Activated CD8-positive, alpha-beta T cell treated with anti-CD3 and anti-CD28 coated beads for 36 hours (primary cell): ENCODE measurements at regions not wholly inside any gene's neighbourhood (a gene's known extent, or its start where the extent isn't known, plus 50 kb on each side); places are given as distances from the start of the nearest gene placed in this dataset.
"Not testable (repeated sequence)": the region's sequence is repeated elsewhere in the genome, so short reads cannot be mapped to it uniquely, and the experiment has no call there.

Experiments used
- ATAC-seq: fragments of 200-7000 bp; cut with Tn5 transposase; one replicate; pipeline ENCODE4 v1.10.0; 2021; ENCODE audit warnings: mild to moderate bottlenecking, moderate library complexity
- CTCF ChIA-PET: fragments of 350-600 bp; sonication (Branson Sonifier 250); formaldehyde crosslinking; loops from one replicate; lab custom pipeline; 2021; ENCODE audit warnings: antibody characterized with exemption; lab: Charles Lee
- POLR2A ChIA-PET: fragments of 350-600 bp; sonication (Branson Sonifier 250); formaldehyde crosslinking; loops from one replicate; lab custom pipeline; 2021; ENCODE audit warnings: antibody characterized with exemption; lab: Charles Lee
- DNase-seq: peaks from one replicate; pipeline ENCODE4 v3.0.0-alpha.2; 2020
- H3K27ac Mint-ChIP-seq: one replicate; pipeline ENCODE4 v1.8.0; 2021; ENCODE audit warnings: mild to moderate bottlenecking, mixed read lengths
- H3K27me3 Mint-ChIP-seq: one replicate; pipeline ENCODE4 v1.8.0; 2021; ENCODE audit warnings: mixed read lengths
- H3K36me3 Mint-ChIP-seq: one replicate; pipeline ENCODE4 v1.8.0; 2021; ENCODE audit warnings: low read depth, mixed read lengths
- H3K4me1 Mint-ChIP-seq: one replicate; pipeline ENCODE4 v1.8.0; 2021; ENCODE audit warnings: low read depth, mixed read lengths
- H3K4me3 Mint-ChIP-seq: one replicate; pipeline ENCODE4 v1.8.0; 2021; ENCODE audit warnings: mild to moderate bottlenecking, moderate library complexity, mixed read lengths
- H3K9me3 Mint-ChIP-seq: one replicate; pipeline ENCODE4 v1.8.0; 2021; ENCODE audit warnings: mixed read lengths
- intact Hi-C: fragments of 100-400 bp; cut with micrococcal nuclease; formaldehyde crosslinking; loops from one replicate; pipeline ENCODE4 v1.10.0; 2022
- TF ChIP-seq, protein P1 (sequence below): fragments of 200-600 bp; IDR thresholded peaks from one replicate; pipeline ENCODE4 v1.8.0; 2022; ENCODE audit warnings: antibody characterized with exemption, mild to moderate bottlenecking

DNA sequence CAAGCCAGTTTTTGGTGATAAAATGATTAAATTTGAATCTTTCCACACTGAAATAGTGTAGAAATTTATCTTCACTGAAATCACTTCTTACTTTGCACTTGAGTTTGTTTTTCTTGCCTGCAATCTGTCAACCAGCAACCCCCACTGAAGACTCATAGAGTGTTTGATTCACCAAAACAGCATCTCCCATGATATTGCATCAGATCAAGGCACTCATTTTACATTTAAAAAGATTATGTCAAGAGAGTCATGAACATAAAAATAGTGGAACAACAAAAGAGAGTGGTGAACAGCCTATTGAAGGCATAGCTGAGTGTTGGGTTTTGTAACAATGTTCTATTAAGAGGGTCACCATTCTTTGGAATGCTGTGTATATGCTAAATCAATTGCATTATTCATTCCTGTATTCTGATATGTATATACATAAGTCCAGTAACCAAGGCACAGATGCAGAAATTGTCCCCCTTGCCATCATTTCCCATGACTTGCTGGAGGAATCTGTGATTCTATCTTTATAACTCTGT is 1934.9 kb downstream of the ARAP2 start:
- Mint-ChIP-seq H3K9me3 (peaks cover 5% of the 10 kb centered on the region), H3K4me3 (no peak overlapping the region), H3K27me3 (no peaks in the 10 kb centered on the region), H3K36me3 (no peaks in the 10 kb centered on the region), H3K4me1 (no peaks in the 10 kb centered on the region), H3K27ac (no peak overlapping the region)
- no peak for ATAC-seq
- CTCF ChIA-PET: no interaction called here
- intact Hi-C loops: no loop called here
- POLR2A ChIA-PET: no interaction called here
- TF ChIP-seq, protein P1, sequence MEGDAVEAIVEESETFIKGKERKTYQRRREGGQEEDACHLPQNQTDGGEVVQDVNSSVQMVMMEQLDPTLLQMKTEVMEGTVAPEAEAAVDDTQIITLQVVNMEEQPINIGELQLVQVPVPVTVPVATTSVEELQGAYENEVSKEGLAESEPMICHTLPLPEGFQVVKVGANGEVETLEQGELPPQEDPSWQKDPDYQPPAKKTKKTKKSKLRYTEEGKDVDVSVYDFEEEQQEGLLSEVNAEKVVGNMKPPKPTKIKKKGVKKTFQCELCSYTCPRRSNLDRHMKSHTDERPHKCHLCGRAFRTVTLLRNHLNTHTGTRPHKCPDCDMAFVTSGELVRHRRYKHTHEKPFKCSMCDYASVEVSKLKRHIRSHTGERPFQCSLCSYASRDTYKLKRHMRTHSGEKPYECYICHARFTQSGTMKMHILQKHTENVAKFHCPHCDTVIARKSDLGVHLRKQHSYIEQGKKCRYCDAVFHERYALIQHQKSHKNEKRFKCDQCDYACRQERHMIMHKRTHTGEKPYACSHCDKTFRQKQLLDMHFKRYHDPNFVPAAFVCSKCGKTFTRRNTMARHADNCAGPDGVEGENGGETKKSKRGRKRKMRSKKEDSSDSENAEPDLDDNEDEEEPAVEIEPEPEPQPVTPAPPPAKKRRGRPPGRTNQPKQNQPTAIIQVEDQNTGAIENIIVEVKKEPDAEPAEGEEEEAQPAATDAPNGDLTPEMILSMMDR: no peak
- no peak for DNase-seq

DNA sequence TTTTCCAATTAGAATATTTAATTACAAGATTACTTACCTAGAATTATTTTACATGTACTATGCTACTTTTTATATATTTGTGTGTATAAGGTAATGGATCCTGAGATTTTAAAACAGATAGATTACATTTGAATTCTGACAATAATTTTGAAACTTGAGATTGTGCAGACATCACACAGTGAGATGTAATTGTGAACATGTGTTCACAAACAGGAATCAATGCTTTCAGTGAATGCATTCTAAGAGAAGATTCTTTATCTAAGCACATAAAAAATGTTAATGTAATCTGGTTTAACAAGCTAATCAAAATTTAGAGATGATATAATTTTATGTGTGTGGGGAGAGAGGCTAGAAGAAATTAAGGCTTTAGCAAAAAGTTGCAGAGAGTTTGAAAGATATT is 1925.5 kb downstream of the ARAP2 start:
- intact Hi-C loops: no loop called here
- no peaks in the 10 kb centered on the region for H3K36me3 Mint-ChIP-seq
- TF ChIP-seq, protein P1: no peak
- H3K27me3 Mint-ChIP-seq: no peaks in the 10 kb centered on the region
- H3K27ac Mint-ChIP-seq: no peak overlapping the region
- peaks cover 3% of the 10 kb centered on the region for H3K9me3 Mint-ChIP-seq
- no peak overlapping the region for H3K4me3 Mint-ChIP-seq
- CTCF ChIA-PET: no interaction called here
- no peak for ATAC-seq
- POLR2A ChIA-PET: no interaction called here
- H3K4me1 Mint-ChIP-seq: no peaks in the 10 kb centered on the region
- no peak for DNase-seq

DNA sequence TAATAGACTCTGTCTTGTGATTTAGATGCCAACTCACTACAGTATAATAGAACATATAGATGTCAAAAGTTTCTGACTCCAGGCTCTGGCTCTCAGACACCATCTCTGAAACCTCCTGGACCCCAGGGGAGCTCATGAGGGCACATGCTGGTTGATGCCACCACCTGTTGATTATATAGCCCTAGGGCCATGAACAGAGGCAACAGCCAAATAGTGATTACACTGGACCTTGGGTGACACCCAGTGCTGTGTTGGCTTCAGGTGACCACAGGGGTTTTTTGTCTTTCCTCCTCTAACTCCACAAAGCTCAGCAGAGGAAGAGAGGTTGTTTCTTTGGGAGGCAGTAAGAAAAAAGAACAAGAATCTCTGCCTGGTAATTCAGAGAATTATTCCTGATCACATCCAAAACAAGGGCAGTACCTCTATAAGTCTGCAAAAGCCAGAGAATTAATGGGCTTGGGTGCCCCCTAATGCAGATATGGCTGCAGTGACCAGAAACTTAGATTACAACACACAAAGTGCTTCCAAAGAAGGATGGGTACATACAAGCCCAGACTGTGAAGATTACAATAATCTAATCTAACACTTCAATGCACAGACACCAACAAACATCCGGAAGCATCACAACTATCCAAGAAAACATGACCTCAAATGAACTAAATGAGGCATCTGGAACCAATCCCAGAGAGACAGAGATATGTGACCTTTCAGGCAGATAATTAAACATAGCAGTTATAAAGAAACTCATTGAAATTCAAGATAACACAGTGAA is 1920.6 kb downstream of the ARAP2 start:
- Mint-ChIP-seq H3K9me3 (peaks cover 5% of the 10 kb centered on the region), H3K36me3 (no peaks in the 10 kb centered on the region), H3K4me1 (no peaks in the 10 kb centered on the region), H3K27ac (no peak overlapping the region), H3K27me3 (no peaks in the 10 kb centered on the region), H3K4me3 (no peak overlapping the region)
- DNase-seq (no peak), ATAC-seq (no peak)
- TF ChIP-seq, protein P1: no peak
- intact Hi-C loops: no loop called here
- POLR2A ChIA-PET: no interaction called here
- CTCF ChIA-PET: no interaction called here

DNA sequence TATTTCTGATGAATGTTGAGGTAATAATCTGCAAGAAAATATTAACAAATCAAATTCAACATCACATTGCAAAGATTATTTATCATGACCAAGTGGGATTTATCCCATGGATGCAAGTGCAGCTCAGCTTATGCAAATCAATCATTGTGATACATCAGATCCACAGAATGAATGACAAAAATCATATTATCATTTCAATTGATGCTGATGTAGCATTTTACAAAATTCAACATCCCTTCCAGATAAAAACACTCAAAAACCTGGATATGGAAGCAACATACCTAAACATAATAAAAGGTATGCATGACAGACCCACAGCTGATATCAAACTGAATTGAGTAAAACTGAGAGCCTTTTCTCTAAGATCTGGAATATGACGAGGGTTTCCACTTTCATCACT is 1915.4 kb downstream of the ARAP2 start:
- intact Hi-C loops: no loop called here
- H3K4me3 Mint-ChIP-seq: no peak overlapping the region
- no peak overlapping the region for H3K27ac Mint-ChIP-seq
- ChIA-PET CTCF (no interaction called here), POLR2A (no interaction called here)
- ATAC-seq (no peak), DNase-seq (no peak)
- no peaks in the 10 kb centered on the region for H3K4me1 Mint-ChIP-seq
- no peaks in the 10 kb centered on the region for H3K27me3 Mint-ChIP-seq
- TF ChIP-seq, protein P1: no peak
- no peaks in the 10 kb centered on the region for H3K36me3 Mint-ChIP-seq
- peaks cover 4% of the 10 kb centered on the region for H3K9me3 Mint-ChIP-seq

DNA sequence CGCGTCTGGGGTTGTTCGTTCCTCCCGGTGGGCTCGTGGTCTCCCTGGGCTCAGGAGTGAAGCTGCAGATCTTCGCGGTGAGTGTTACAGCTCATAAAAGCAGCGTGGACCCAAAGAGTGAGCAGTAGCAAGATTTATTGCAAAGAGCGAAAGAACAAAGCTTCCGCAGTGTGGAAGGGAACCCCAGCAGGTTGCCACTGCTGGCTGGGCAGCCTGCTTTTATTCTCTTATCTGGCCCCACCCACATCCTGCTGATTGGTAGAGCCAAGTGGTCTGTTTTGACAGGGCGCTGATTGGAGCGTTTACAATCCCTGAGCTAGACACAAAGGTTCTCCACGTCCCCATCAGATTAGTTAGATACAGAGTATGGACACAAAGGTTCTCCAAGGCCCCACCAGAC is 1909.2 kb downstream of the ARAP2 start:
- H3K27me3 Mint-ChIP-seq, intact Hi-C loops, H3K9me3 Mint-ChIP-seq, H3K27ac Mint-ChIP-seq, ATAC-seq, H3K36me3 Mint-ChIP-seq, POLR2A ChIA-PET, H3K4me1 Mint-ChIP-seq, DNase-seq, CTCF ChIA-PET, H3K4me3 Mint-ChIP-seq: not testable (repeated sequence)

DNA sequence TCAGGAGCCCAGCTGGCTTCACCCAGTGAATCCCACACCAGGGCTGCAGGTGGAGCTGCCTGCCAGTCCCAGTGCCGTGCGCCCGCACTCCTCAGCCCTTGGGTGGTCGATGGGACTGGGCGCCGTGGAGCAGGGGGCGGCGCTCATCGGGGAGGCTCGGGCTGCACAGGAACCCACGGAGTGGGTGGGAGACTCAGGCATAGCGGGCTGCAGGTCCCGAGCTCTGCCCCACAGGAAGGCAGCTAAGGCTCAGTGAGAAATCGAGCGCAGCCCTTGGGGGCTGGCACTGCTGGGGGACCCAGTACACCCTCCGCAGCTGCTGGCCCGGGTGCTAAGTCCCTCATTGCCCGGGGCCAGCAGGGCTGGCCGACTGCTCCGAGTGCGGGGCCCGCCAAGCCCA is 1908.8 kb downstream of the ARAP2 start:
- intact Hi-C loops, H3K9me3 Mint-ChIP-seq, POLR2A ChIA-PET, H3K27ac Mint-ChIP-seq, H3K36me3 Mint-ChIP-seq, CTCF ChIA-PET, H3K27me3 Mint-ChIP-seq, H3K4me1 Mint-ChIP-seq, ATAC-seq, DNase-seq, H3K4me3 Mint-ChIP-seq: not testable (repeated sequence)
